ENCODE measurements at regions not wholly inside any gene's neighbourhood (a gene's known extent, or its start where the extent isn't known, plus 50 kb on each side); places are given as distances from the start of the nearest gene placed in this dataset. TPM values are rescaled to one million over a fixed set of nuclear protein-coding genes. Genes with fewer than 3 reads are reported as not detected.

GRCh38 chr2:216745453-216745852 is 50.1 kb upstream of the IGFBP5 start:
- Histone ChIP-seq H3K4me2 (replicated peaks; ENCODE audit: extremely low read depth, low read length, poor library complexity, severe bottlenecking) (no peak overlapping the region), H3K27ac (ENCODE audit: low read depth in 1 of 2, low read length in 2 of 2) (no peak overlapping the region), H3K27me3 (ENCODE audit: control insufficient read depth in 2 of 2, insufficient read depth in 2 of 2, low read length in 2 of 2) (no peaks in the 10 kb centered on the region), H3K9me3 (replicated peaks in 1 of 2; ENCODE audit: control insufficient read depth in 1 of 2, insufficient read depth in 1 of 2, low read length in 2 of 2) (peaks cover 0 to 4% of the 10 kb centered on the region in 2 donors), H3K9ac (ENCODE audit: insufficient read depth, low read length, poor library complexity, severe bottlenecking) (no peak overlapping the region), H3K79me2 (ENCODE audit: insufficient read depth, low read length) (no peaks in the 10 kb centered on the region), H2AFZ (ENCODE audit: insufficient read depth, low read depth, low read length, poor library complexity, severe bottlenecking) (no peak overlapping the region), H3K4me1 (ENCODE audit: control insufficient read depth in 1 of 2, insufficient read depth in 2 of 2, low read length in 2 of 2) (no peaks in the 10 kb centered on the region), H3K4me3 (replicated peaks in 1 of 3; ENCODE audit: low read depth in 2 of 3, low read length in 3 of 3) (no peak overlapping the region), H3K36me3 (replicated peaks in 1 of 2; ENCODE audit: control insufficient read depth in 1 of 2, insufficient read depth in 2 of 2, low read length in 2 of 2) (no peaks in the 10 kb centered on the region), H4K20me1 (ENCODE audit: insufficient read depth, low read length) (no peaks in the 10 kb centered on the region)
- H3K36me3 Mint-ChIP-seq, result no peaks in the 10 kb centered on the region
- intact Hi-C loops (cut with micrococcal nuclease), result no loop called here
- H3K4me1 Mint-ChIP-seq, result no peaks in the 10 kb centered on the region
- no peak for DNase-seq
- no peak overlapping the region for H3K4me3 Mint-ChIP-seq
- no CpG with 5 or more reads among the region's 3 CpGs for WGBS (ENCODE audit: insufficient coverage)
- no peak for TF ChIP-seq CTCF (IDR thresholded peaks at IDR 0.05)
- H3K27ac Mint-ChIP-seq, result no peak overlapping the region
- peaks cover 0 to 21% (median 11%) of the 10 kb centered on the region in 7 donors for H3K9me3 Mint-ChIP-seq
- peaks cover 2 to 15% (median 5%) of the 10 kb centered on the region in 3 donors for H3K27me3 Mint-ChIP-seq (ENCODE audit: low read depth in 3 of 3)

Small RNA genes in the stretch of these regions (small RNA-seq; reads per million reads assigned to genes)
- not detected for gene RNA5SP120 (ENCODE audit: insufficient read length, low read depth)

Data from CD14-positive monocyte (primary cell).